SHP77 (cell line): ENCODE measurements at regions not wholly inside any gene's neighbourhood (a gene's known extent, or its start where the extent isn't known, plus 50 kb on each side); places are given as distances from the start of the nearest gene placed in this dataset.

ENCODE experiments used
- DNase-seq, 2 experiments: peaks; one replicate each; lab custom pipeline; 2025; lab: John Stamatoyannopoulos, UW

DNA sequence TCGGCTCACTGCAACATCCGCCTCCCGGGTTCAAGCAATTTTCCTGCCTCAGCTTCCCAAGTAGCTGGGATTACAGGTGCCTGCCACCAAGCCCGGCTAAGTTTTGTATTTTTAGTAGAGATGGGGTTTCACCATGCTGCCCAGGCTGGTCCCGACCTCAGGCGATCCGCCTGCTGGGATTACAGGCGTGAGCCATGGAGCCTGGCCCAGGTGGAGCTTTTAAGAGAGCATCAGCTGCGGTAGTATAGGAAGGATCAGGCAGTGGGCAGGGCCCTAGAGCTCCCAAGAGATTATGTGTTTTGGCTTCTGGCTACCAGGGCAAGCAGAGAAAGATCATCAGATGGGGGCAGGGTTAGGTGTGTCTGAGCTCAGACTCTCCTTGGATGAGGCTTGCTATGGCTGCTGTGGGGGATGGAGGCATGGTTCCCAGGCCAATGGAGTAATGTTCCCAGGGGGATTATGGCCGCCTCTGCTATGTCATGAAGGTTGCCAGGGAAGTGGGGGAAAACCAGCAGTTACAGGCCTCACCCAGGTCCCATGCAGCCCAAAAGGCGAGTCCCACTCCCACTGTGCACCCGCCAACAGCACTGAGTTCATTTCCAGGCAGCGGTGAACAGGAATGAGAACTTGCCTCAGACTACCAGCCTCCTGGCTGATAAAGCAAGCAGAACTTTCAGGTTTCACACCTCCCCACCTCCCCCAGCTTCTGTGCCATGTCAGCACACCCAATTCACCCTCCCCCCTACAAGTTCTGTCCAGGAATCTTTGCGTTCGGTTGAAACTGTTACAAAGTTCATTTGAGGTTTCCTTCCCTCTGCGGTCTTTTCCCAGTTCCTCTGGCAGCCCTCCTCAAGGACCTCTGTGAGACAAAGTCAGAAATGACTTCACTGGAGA, 507.6 kb downstream of the SPATA31D1 start:
- DNase-seq: no peak

DNA sequence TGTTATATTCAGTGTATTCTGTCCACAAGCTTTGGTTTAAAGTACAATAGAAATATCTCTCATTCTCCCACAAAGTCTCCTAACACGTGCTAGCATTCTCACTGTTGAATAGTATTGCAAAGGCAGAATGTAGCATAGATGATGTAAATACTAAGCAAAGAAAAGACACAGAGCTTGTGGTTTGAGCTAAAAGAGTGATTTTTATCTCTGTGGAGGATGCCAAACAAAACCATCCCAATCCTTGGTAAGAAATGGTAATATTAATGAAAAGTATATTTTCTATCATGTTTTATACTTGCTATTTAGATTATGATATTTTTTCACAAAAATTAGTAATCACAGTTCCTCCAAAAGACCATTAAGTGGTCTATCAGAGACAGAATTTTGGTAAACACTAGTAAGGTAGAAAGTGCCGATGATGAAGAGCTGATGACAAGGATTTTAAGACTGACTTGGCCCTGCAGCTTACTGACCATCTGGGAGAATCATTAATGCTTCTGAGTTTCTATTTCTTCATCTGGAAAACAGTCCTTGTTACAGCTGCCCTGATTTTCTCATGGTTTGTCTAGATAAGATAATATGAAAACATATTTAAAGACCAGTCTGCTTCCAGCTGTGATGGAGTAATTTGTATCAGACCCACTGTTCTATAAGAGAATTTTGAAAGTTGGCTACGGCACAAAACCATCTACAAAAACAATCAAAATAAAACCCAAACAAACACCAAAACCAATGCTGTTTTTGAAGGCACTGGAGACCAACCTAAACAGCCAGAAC, 510.2 kb downstream of the SPATA31D1 start:
- no peak for DNase-seq

DNA sequence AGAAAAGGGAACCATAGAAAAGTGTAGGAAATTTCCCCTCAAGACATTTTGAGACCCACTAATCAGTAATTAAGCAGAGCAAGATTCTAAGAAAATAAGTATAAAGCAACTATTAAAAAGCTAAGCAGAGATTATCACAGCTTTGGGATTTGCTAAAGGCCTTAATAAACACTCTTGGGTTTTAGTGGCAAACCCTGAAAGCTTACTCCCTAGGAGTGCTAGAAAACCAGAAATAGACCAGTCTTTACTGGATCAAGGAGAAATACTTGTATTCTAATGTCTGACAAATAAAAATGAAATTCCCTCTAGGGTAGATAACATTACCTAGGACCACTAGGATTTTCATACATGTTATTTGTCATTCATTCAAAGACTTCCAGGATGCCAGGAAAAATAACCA, 510.8 kb downstream of the SPATA31D1 start:
- no peak for DNase-seq

DNA sequence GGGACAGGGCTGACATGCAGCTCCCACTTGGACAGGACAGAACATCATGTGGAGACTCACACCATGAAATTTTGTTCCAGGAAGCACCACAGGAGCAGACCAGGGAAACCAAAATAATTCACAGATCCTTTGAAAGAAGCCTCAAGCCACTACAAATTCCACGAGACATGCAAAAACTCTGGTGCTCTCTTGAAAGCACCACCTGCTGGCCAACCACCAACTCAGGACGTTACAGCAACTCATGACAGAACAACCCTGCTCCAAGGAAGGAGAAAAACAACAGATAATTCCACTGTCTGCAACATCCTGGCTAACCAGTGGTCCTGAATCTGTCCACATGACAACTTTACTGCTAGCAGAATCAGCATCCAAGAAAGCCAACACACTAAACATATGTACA, 516.0 kb downstream of the SPATA31D1 start:
- DNase-seq: no peak

DNA sequence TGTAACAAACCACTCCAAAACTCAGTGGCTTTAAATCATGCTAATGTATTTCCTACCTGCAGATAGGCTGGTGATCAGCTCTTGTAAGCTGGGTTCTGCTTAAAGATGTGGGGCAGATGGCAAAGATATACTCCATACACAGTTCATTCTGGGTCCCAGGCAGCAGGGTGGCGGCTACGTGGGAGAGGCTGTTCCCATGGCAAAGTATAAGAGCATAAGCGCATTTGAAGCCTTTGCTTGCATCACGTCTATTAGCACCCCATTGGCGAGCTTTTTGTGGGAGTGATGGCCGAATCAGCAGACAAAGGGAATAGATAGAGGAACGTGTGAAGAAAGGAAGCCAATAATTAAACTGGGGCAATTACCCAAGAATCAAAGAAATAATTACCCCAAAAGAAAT, 523.1 kb downstream of the SPATA31D1 start:
- no peak for DNase-seq

DNA sequence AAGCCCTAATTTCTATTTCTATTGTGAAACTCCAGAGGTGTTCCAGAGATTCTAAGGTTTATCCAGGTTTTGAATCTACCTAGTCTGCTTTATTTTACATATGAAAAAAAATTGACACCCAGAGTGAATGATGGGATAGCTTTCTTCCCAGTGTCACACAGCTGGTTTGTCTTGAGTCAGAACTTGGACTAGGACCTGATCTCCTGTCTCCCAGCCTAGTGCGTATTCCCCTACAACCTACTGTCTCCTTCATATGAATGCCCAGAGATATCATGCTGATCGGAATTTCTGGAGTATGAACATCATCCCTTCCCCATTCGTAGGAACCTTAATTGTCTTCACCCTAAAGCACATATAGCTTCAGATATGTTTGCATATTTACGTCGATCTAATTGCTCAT, 524.2 kb downstream of the SPATA31D1 start:
- DNase-seq: no peak

DNA sequence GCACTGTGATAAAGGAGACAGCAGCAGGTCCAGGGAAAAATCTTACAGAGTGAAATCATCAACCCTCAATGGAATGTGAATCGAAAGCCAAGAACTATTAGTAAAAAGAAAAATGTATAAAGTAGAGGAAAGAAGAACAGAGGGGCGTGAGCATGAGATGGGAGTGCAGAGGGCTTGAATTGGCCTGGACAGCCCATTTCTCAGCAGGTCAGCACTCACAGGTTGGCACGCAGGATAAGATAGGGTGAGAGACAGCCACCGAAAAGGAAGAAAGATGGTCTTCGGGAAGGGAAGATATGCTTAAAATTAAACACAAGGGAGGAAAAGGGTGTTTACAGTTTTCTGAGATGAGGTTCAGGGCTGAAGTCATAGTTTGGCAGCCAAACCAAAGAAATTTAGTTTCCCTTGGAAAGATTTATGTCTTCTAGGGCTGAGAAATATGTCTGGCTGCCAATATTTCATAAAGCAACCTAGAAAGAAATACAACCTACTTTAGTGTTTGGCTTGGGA, 524.7 kb downstream of the SPATA31D1 start:
- no peak for DNase-seq

DNA sequence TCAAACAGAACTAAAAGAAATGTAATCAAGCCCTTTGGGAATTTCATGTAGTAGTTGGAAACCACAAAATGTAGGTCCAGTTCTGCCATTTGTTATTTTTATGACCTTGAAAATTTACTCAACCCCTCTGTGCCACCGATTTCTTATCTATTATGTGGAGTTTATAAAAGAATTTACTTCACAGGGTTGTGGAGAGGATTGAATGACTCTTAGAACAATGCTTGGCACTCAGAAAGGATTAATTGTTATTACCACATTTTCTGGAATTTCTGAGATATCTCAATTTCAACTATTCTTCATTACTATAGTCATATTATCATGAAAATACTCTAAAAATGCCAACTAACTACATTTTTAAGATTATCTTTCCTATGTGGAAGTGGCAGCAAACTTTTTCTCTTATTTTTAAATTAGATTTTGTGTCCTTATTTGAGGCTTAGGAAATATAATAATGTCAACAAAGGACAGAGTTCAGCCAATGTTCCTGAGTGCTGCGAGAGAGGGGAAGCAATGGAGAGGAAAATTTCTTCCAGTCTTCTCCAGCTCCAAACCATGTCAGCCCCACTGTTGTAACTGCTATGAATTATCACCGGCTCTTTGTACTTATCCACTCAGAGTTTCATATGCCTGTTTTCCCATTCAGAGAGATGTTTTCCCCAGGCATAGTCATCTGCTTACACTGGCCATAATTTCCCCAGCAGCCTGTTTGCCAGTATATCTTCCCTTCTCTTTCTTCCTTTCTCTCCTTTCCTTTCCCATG, 525.6 kb downstream of the SPATA31D1 start:
- no peak for DNase-seq

DNA sequence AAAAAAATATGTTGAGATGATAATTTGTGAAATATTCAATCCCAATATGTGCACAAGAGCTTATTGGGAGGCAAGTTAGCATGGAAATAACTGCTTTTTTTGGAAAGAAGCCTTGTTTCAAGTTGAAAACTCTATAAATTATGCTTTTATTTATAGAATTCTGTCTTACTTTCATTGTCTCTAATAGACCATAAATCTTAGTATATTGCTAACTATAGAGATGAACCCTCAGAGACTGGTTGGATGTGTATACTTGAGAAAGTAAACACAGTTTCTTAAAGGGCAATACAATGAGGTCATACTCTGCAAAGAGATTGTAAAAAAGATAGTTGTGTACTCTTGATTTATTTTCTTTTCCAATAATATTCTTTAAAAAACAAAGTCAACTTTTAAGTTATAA, 530.3 kb downstream of the SPATA31D1 start:
- no peak for DNase-seq

DNA sequence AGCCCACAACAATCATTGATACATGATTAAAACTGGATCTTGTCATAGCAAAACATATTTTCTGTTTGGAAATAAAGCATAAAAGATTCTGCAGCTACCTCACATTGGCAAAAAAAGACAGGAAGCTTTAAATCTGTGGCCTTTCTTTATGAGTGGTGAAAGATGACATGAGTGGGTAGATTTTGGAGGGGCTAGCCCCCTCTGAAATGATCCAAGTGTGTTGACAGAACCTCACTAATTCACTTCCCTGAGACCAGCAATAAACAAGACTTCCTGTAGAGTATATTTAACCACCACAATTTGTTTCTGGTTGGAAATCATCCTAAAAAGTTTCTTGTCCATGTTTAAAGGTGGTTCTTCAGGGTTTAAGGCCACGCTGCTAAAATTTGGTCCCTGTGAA, 530.8 kb downstream of the SPATA31D1 start:
- DNase-seq: no peak

DNA sequence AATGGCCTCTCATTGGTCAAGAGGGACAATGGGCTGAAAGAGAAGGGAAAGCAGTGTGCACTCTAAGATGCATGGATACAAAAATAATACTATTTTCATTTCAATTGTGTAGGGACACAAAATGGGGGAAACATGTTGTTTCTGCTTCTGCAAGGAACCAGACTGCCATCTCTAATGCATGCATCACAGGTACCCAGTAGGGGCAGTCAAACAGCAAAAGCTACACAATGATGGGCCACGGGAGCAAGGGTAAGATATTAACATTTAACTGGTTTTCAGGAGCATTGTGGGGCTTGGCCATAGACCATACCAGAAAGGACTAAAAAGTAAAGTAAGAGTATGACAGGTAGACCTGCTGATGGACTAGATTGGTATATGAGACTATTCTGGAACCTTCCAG, 535.8 kb downstream of the SPATA31D1 start:
- no peak for DNase-seq

DNA sequence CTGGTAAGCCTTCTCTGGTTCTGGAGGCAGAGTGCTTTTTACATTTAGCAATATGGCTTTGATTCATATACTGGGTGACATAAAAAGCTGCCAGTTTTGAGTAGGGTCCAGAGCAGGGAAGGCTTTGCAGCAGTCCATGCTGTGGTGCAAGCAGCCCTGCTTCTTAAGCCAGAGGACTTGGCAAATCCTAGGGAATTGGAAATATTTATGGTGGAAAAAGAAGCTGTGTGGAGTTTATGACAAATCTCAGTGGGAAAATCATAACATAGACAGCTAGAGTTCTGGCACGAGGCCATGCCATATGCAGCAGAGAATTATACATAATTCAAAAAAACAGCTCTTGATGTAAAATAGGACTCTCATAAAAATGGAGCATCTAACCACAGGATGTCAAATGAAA, 536.4 kb downstream of the RASEF start:
- DNase-seq: no peak

DNA sequence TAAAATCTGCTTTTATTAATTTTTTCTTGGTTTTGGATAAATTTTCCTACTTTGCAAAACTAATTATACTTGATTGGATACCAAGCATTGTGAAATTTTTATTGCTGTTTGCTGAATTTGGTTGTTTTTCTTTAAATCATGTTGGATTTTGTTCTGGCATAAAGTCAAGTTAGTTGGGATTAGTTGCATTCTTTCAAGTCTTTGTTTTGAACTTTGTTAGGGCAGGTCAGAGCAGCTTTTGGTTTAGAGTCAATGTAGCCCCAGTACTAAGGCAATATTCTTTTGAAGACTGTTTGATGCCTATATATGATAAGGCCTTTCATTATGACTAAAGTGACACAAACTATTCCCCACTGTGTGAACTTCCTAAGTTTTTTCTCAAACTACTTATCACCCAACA, 531.1 kb downstream of the RASEF start:
- DNase-seq: no peak

DNA sequence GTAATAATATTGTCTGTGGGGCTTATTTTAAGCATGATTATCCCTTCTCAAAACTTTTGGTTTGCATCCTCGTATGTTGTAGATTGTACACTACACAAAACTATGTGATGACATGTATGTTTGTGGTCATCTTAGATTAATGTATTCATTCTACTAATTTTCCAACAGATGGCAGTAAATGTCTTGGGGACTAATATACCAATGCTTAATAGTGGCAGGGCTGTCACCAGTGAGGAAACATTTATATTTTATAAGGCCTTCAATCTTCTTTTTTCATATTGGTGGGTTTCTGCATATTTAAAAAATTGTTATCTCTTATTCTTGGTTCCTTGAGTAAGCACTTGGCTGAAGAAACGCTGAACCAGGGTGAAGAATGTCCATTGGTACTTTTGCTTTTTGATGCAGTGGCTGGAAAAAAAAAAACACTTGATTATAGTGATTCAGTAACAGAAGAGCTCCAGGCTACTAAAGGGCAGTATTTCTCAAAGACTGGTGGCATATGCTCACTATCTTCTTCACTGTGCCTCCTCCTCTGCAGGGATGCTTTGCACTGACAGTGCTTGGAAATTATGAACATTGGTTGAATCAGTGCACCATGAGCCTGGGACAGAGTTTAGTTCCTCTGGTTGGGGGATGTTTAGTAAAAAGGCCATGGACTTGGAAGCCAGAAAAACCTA, 530.3 kb downstream of the RASEF start:
- DNase-seq: no peak

DNA sequence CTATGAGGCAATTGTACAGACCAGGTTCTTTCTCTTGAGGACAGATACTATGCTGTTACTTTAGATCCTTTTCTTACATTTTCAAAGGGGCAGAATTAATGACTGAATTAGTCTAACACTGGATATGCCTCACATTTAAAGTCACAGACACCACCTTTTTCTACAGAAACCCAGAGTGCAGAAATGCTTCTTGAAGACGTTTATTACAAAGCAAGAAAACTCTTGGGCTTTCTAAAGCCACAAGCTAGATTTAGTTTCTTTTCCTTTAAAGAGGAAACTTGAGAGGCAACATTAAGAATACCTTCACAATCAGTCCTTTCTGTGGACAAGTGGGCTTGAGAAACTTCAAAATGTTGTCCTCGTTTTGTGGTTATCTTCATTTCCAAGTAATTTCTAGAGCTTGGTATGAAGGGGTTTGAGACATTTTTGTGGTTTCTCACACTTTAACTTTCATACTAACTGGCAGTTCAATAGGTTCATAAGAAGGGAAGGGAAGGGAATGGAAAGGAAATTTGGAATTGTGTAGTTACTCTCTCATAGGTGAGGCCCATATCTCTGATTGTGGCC, 527.4 kb downstream of the RASEF start:
- DNase-seq: no peak

DNA sequence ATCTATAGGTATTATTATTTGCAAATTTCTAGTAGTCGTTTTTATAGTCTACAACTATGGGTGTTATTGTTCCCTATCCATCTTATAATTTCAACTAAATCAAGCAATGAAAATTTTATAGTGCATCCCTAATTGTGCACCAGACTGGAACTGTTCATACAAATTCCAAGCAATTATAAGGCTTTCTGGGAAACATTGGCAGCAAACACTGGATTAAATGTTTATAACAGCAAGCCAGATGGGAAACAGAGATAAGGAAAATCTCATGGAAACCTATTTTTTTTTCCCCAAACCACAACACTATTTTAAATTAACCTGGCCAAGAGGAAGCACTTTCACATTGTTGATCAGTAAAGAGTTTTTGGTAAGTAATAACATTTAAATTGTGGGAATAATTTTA, 524.3 kb downstream of the RASEF start:
- DNase-seq: no peak

DNA sequence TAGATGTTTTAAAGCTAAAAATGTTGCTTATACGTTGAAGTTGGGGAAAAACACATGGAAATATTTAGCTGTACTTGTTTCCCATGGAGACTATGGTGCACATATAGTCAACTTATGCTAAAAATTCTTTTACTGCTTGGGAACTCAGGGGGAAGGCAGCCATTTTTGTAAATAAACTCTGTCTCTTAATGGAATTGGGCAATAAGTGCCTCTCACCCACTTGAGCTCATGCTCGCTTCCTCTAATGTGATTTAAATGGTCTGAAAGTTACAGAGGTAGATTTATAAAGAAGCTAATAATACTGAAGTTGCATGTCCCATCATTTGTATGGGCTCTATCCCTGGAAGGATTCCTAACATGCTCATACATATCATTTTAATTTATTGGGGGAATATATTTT, 523.8 kb downstream of the RASEF start:
- DNase-seq: no peak

DNA sequence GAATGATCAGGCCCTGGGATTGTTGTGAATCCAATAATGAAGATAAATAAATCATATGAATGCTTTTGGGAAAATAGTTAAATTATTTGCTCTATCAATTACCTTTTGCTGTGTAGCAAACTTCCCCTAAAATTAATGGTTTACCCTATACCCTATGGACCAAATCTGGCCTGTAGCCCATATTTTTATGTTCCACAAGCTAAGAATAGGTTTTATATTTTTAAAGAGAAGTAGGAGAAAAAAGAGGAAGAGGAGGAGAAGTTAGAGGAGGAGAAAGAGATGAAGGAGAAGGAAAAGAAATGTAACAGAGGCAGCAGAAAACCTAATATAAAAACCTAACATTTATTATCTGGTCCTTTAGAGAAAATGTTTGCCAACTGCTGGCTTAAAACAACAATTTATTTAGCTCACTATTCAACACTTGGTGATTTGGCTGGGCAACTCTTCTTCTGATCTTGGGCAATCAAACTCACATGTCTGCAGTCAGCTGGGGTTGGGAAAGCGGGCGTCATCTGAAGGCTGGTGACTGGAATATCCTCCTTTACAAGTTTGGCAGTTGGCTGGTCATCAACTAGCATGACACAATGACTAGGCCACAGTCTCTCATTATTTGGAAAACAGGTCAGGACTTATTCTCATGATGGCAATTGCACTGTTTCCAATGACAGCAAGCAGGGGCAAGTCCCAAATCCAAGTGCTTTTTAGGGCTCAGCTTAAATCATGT, 522.9 kb downstream of the RASEF start:
- DNase-seq: no peak

DNA sequence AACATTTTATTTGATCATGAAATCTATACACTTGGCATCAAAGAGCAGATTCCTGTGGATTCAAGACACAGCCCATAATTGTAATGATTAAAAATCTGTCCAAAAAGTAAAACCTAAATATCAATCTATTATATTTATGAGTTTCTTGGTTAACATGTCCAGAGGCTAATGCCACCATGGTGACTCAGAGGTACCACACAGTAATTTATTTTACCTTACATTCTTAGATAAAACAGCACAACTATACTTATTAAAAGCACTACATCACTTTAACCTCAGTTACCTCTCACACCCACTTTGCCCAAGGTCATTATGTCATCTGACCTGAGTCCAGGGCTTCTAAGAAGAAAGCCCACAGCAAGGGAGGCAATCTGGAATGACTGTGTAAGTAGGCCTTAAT, 519.2 kb downstream of the RASEF start:
- no peak for DNase-seq

DNA sequence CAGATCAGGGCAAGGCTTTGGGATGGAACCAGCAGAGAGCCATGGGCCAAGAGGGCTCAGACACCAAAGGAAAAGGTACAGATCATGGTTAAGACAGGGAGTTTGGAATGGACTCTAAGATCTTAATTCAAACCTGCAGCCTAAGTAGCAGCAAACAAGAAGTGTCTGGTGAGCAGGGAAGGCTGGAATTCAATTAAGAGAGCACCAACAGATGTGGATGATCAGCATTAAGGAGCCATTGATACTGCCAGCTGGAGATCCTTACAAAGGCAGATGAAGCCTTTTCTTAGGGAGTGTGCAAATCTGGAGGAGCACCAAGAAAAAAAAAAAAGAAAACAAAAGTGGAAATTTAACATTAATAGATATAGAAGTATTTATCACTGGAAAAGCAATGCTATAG, 516.8 kb downstream of the RASEF start:
- DNase-seq: no peak

DNA sequence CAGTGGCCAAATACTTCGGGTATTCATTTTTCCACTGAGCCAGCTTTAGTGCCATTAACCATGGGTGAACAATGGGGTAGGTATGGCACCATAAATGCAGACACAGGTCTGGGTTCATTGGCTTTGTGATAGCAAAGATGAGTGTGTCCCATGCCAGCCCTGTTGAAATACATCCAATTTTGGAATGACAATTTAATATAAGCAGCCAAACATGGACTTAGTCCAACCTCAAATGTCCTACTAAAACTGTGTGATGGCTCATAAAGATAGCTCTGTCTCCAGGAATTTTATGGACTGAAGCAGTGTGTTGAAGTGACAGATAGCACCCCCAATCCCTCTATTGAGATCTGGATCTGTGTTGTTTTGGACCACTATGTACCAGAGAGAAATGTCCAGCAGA, 514.9 kb downstream of the RASEF start:
- DNase-seq: no peak
